Mesendoderm (in vitro differentiated cells): ENCODE measurements at regions not wholly inside any gene's neighbourhood (a gene's known extent, or its start where the extent isn't known, plus 50 kb on each side); places are given as distances from the start of the nearest gene placed in this dataset.
"Not testable (repeated sequence)": the region's sequence is repeated elsewhere in the genome, so short reads cannot be mapped to it uniquely, and the experiment has no call there.

ENCODE experiments used
- DNase-seq: peaks from one replicate; pipeline ENCODE4 v3.0.0; 2013
- H2AK5ac ChIP-seq: 2 replicates; pipeline ENCODE4 v1.6.1; 2013; ENCODE audit warnings: low read length, inconsistent platforms
- H2BK120ac ChIP-seq: 2 replicates; pipeline ENCODE4 v1.6.1; 2013; ENCODE audit warnings: low read depth, mild to moderate bottlenecking, low read length, moderate library complexity, mixed read lengths
- H2BK15ac ChIP-seq: replicated peaks from 2 replicates; pipeline ENCODE4 v1.6.1; 2013; ENCODE audit warnings: low read depth, mild to moderate bottlenecking, moderate library complexity
- H2BK5ac ChIP-seq: 2 replicates; pipeline ENCODE4 v1.6.1; 2013; ENCODE audit warnings: low read length, inconsistent platforms
- H3K18ac ChIP-seq: 2 replicates; pipeline ENCODE4 v1.6.1; 2013; ENCODE audit warnings: mild to moderate bottlenecking, low read length, mixed read lengths
- H3K23ac ChIP-seq: one replicate; pipeline ENCODE4 v1.6.1; 2013; ENCODE audit warnings: low read length
- H3K27ac ChIP-seq: 2 replicates; pipeline ENCODE4 v1.5.1; 2013; ENCODE audit warnings: low read depth, mild to moderate bottlenecking, inconsistent platforms, low read length, moderate library complexity
- H3K27me3 ChIP-seq: 2 replicates; pipeline ENCODE4 v1.6.1; 2013; ENCODE audit warnings: low read length, control low read depth, mild to moderate bottlenecking, inconsistent platforms; ENCODE audit not compliant: insufficient read depth, poor library complexity
- H3K36me3 ChIP-seq: 2 replicates; pipeline ENCODE4 v1.6.1; 2013; ENCODE audit warnings: low read length, inconsistent platforms; ENCODE audit not compliant: control insufficient read depth, insufficient read depth
- H3K4ac ChIP-seq: one replicate; pipeline ENCODE4 v1.6.1; 2013; ENCODE audit warnings: low read depth, mild to moderate bottlenecking, low read length, moderate library complexity
- H3K4me1 ChIP-seq: 2 replicates; pipeline ENCODE4 v1.6.1; 2013; ENCODE audit warnings: low read depth, low read length, inconsistent platforms; ENCODE audit not compliant: control insufficient read depth
- H3K4me2 ChIP-seq: 2 replicates; pipeline ENCODE4 v1.6.1; 2013; ENCODE audit warnings: low read length
- H3K4me3 ChIP-seq: 2 replicates; pipeline ENCODE4 v1.5.1; 2013; ENCODE audit warnings: mild to moderate bottlenecking, low read length
- H3K56ac ChIP-seq: one replicate; pipeline ENCODE4 v1.6.1; 2013; ENCODE audit warnings: low read length
- H3K79me1 ChIP-seq: 2 replicates; pipeline ENCODE4 v1.6.1; 2013; ENCODE audit warnings: low read length, inconsistent platforms
- H3K79me2 ChIP-seq: 2 replicates; pipeline ENCODE4 v1.6.1; 2013; ENCODE audit warnings: mild to moderate bottlenecking, low read length; ENCODE audit not compliant: control insufficient read depth, insufficient read depth
- H3K9ac ChIP-seq: 2 replicates; pipeline ENCODE4 v1.6.1; 2013; ENCODE audit warnings: low read length, inconsistent platforms
- H4K5ac ChIP-seq: one replicate; pipeline ENCODE4 v1.6.1; 2013; ENCODE audit warnings: low read length
- H4K8ac ChIP-seq: one replicate; pipeline ENCODE4 v1.6.1; 2013; ENCODE audit warnings: low read depth, mild to moderate bottlenecking, control low read depth, low read length, moderate library complexity
- WGBS: extraction: QIAGEN DNeasy Blood & Tissue Kit; methylation state at CpG from one replicate; pipeline ENCODE4 v1.1.7; 2013; ENCODE audit warnings: low lambda C conversion rate, missing lambda C conversion rate; ENCODE audit not compliant: insufficient coverage; ENCODE audit errors: extremely low coverage; 5-methylcytosine and 5-hydroxymethylcytosine counted together

GRCh38 chr5:82506390-82506789 lies 228.2 kb upstream of the RPS23 start:
- H3K4me2 ChIP-seq, DNase-seq, H3K27ac ChIP-seq, H3K23ac ChIP-seq, H3K4ac ChIP-seq, H2BK15ac ChIP-seq, H2BK5ac ChIP-seq, H3K27me3 ChIP-seq, H3K79me2 ChIP-seq, H3K9ac ChIP-seq, H3K79me1 ChIP-seq, H4K5ac ChIP-seq, H3K4me1 ChIP-seq, H2BK120ac ChIP-seq, H4K8ac ChIP-seq, H2AK5ac ChIP-seq, H3K36me3 ChIP-seq, H3K4me3 ChIP-seq, H3K56ac ChIP-seq, H3K18ac ChIP-seq: not testable (repeated sequence)
- no CpG with 5 or more reads among the region's 3 CpGs for WGBS

- Histone ChIP-seq H2AK5ac (no peak overlapping the region), H3K23ac (no peak overlapping the region), H3K4me2 (no peak overlapping the region), H3K4me1 (no peaks in the 10 kb centered on the region), H3K4ac (no peak overlapping the region), H2BK15ac (no peak overlapping the region), H2BK5ac (no peak overlapping the region), H4K8ac (no peak overlapping the region), H2BK120ac (no peak overlapping the region), H3K79me1 (no peaks in the 10 kb centered on the region), H4K5ac (no peak overlapping the region), H3K9ac (no peak overlapping the region), H3K4me3 (no peak overlapping the region), H3K27ac (no peak overlapping the region), H3K18ac (no peak overlapping the region), H3K56ac (no peak overlapping the region), H3K79me2 (no peaks in the 10 kb centered on the region), H3K36me3 (no peaks in the 10 kb centered on the region), H3K27me3 (no peaks in the 10 kb centered on the region)
- no CpG with 5 or more reads among the region's 2 CpGs for WGBS
- no peak for DNase-seq
These were observed 221.6 kb upstream of the RPS23 start for GRCh38 chr5:82499725-82500244.

- Histone ChIP-seq H3K18ac (no peak overlapping the region), H4K5ac (no peak overlapping the region), H2AK5ac (no peak overlapping the region), H3K23ac (no peak overlapping the region), H3K27me3 (no peaks in the 10 kb centered on the region), H3K4me3 (no peak overlapping the region), H3K4me2 (no peak overlapping the region), H3K79me1 (no peaks in the 10 kb centered on the region), H2BK15ac (no peak overlapping the region), H3K4ac (no peak overlapping the region), H4K8ac (no peak overlapping the region), H3K56ac (no peak overlapping the region), H3K36me3 (no peaks in the 10 kb centered on the region), H3K9ac (no peak overlapping the region), H3K4me1 (no peaks in the 10 kb centered on the region), H3K27ac (no peak overlapping the region), H2BK5ac (no peak overlapping the region), H2BK120ac (no peak overlapping the region), H3K79me2 (no peaks in the 10 kb centered on the region)
- DNase-seq, result no peak
These were observed 219.1 kb upstream of the RPS23 start for GRCh38 chr5:82497242-82497641.

- Histone ChIP-seq H3K79me1 (no peaks in the 10 kb centered on the region), H3K27me3 (no peaks in the 10 kb centered on the region), H4K8ac (no peak overlapping the region), H3K4ac (no peak overlapping the region), H3K56ac (no peak overlapping the region), H2BK120ac (no peak overlapping the region), H3K4me2 (no peak overlapping the region), H3K79me2 (no peaks in the 10 kb centered on the region), H2BK15ac (no peak overlapping the region), H2BK5ac (no peak overlapping the region), H3K9ac (no peak overlapping the region), H4K5ac (no peak overlapping the region), H3K4me1 (no peaks in the 10 kb centered on the region), H3K27ac (no peak overlapping the region), H3K36me3 (no peaks in the 10 kb centered on the region), H3K23ac (no peak overlapping the region), H3K4me3 (no peak overlapping the region), H2AK5ac (no peak overlapping the region), H3K18ac (no peak overlapping the region)
- no peak for DNase-seq
These were observed 216.8 kb upstream of the RPS23 start for GRCh38 chr5:82494942-82495341.

- Histone ChIP-seq H4K5ac (no peak overlapping the region), H3K36me3 (no peaks in the 10 kb centered on the region), H3K27me3 (no peaks in the 10 kb centered on the region), H2AK5ac (no peak overlapping the region), H3K27ac (no peak overlapping the region), H3K4me2 (no peak overlapping the region), H2BK5ac (no peak overlapping the region), H3K4me3 (no peak overlapping the region), H3K23ac (no peak overlapping the region), H3K4ac (no peak overlapping the region), H3K18ac (no peak overlapping the region), H2BK15ac (no peak overlapping the region), H2BK120ac (no peak overlapping the region), H3K4me1 (no peaks in the 10 kb centered on the region), H3K56ac (no peak overlapping the region), H4K8ac (no peak overlapping the region), H3K9ac (no peak overlapping the region), H3K79me1 (no peaks in the 10 kb centered on the region), H3K79me2 (no peaks in the 10 kb centered on the region)
- DNase-seq, result no peak
These were observed 215.1 kb upstream of the RPS23 start for GRCh38 chr5:82493221-82493620.

- no CpG with 5 or more reads among the region's 1 CpG for WGBS
- H3K79me2 ChIP-seq, result no peaks in the 10 kb centered on the region
- H3K27ac ChIP-seq, result no peak overlapping the region
- no peaks in the 10 kb centered on the region for H3K36me3 ChIP-seq
- no peak overlapping the region for H3K4ac ChIP-seq
- no peak overlapping the region for H3K18ac ChIP-seq
- no peak overlapping the region for H3K4me2 ChIP-seq
- no peak overlapping the region for H3K9ac ChIP-seq
- no peaks in the 10 kb centered on the region for H3K27me3 ChIP-seq
- no peak overlapping the region for H3K4me3 ChIP-seq
- H3K79me1 ChIP-seq, result no peaks in the 10 kb centered on the region
- no peaks in the 10 kb centered on the region for H3K4me1 ChIP-seq
- no peak for DNase-seq
- H2AK5ac ChIP-seq, result no peak overlapping the region
- no peak overlapping the region for H4K5ac ChIP-seq
- no peak overlapping the region for H3K23ac ChIP-seq
- H2BK5ac ChIP-seq, result no peak overlapping the region
- no peak overlapping the region for H3K56ac ChIP-seq
- no peak overlapping the region for H4K8ac ChIP-seq
- no peak overlapping the region for H2BK120ac ChIP-seq
- no peak overlapping the region for H2BK15ac ChIP-seq
These were observed 213.2 kb upstream of the RPS23 start for GRCh38 chr5:82491397-82491796.
